ENCODE measurements at regions not wholly inside any gene's neighbourhood (a gene's known extent, or its start where the extent isn't known, plus 50 kb on each side); places are given as distances from the start of the nearest gene placed in this dataset.
"Not testable (repeated sequence)": the region's sequence is repeated elsewhere in the genome, so short reads cannot be mapped to it uniquely, and the experiment has no call there.

DNA sequence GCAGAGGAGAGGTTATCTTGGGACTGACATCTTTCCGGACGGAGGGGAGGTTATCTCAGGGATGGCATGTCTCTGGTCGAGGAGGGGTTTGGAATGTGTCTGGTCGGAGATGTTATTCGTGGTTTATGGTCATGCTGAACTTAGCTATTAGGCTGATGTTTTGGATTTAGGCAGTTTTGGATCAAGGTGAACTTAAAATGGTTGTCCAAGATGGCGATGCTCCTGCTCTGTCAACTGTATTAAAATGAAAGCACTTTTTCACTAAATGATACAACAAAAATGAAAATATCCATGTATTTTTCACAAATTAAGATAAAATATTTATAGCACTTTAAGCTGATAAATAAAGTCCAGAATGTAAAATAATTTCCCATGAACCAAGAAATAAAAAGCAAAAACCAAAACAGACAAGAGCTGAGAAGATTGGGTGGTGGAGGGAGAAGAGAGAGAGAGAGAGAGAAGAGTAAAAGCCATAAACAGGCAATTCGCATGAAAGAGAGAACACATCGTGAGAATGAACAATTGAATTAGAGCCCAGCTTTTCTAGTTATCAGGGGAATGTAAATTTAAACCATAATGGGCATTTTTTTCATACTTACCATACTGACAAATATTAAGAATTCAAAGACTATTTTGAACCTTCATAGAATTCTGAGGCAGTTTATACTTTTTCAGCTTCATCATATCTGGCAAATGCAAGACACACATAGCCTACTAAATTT, 2236.0 kb upstream of the AGA start:
- no peak for DNase-seq
- no peak for TF ChIP-seq EZH2 (IDR thresholded peaks at IDR 0.05; ENCODE audit: borderline replicate concordance, low read depth, low read length, severe bottlenecking)
- TF ChIP-seq, protein P1, sequence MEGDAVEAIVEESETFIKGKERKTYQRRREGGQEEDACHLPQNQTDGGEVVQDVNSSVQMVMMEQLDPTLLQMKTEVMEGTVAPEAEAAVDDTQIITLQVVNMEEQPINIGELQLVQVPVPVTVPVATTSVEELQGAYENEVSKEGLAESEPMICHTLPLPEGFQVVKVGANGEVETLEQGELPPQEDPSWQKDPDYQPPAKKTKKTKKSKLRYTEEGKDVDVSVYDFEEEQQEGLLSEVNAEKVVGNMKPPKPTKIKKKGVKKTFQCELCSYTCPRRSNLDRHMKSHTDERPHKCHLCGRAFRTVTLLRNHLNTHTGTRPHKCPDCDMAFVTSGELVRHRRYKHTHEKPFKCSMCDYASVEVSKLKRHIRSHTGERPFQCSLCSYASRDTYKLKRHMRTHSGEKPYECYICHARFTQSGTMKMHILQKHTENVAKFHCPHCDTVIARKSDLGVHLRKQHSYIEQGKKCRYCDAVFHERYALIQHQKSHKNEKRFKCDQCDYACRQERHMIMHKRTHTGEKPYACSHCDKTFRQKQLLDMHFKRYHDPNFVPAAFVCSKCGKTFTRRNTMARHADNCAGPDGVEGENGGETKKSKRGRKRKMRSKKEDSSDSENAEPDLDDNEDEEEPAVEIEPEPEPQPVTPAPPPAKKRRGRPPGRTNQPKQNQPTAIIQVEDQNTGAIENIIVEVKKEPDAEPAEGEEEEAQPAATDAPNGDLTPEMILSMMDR (IDR thresholded peaks at IDR 0.05; ENCODE audit: borderline replicate concordance, extremely low read depth, low read length, poor library complexity, severe bottlenecking): no peak

DNA sequence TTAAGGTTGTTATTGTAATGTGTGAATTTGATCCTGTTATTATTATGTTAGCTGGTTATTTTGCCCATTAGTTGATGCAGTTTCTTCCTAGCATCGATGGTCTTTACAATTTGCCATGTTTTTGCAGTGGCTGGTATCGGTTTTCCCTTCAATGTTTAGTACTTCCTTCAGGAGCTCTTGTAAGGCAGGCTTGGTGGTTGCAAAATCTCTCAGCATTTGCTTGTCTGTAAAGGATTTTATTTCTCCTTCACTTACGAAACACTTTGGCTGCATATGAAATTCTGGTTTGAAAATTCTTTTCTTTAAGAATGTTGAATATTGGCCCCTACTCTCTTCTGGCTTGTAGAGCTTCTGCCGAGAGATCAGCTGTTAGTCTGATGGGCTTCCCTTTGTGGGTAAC, 2241.4 kb upstream of the AGA start:
- not testable (repeated sequence) for ATAC-seq (ENCODE audit: insufficient read depth, low read depth); H3K9me3 ChIP-seq (ENCODE audit: insufficient read depth, low read length, severe bottlenecking); H2AFZ ChIP-seq (ENCODE audit: low read depth, low read length); H3K4me2 ChIP-seq (ENCODE audit: insufficient read depth, low read length); H3K36me3 ChIP-seq (ENCODE audit: insufficient read depth, low read length); H3K79me2 ChIP-seq (ENCODE audit: insufficient read depth, low read length); H3K27me3 ChIP-seq (ENCODE audit: insufficient read depth, low read length, poor library complexity); H3K27ac ChIP-seq (ENCODE audit: low read length); H3K4me3 ChIP-seq (ENCODE audit: low read depth in 1 of 2, low read length in 2 of 2); DNase-seq; H4K20me1 ChIP-seq (ENCODE audit: insufficient read depth, low read length); H3K9ac ChIP-seq (ENCODE audit: low read depth, low read length); H3K4me1 ChIP-seq (ENCODE audit: insufficient read depth, low read length)

More for the DNA sequence above, 2236.0 kb upstream of the AGA start:
- no peak overlapping the region for H3K4me3 ChIP-seq (ENCODE audit: low read depth in 1 of 2, low read length in 2 of 2)
- H3K27ac ChIP-seq (ENCODE audit: low read length): no peak overlapping the region
- no peak overlapping the region for H3K4me2 ChIP-seq (ENCODE audit: insufficient read depth, low read length)
- H3K79me2 ChIP-seq (ENCODE audit: insufficient read depth, low read length): no peaks in the 10 kb centered on the region
- H3K9me3 ChIP-seq (ENCODE audit: insufficient read depth, low read length, severe bottlenecking): no peaks in the 10 kb centered on the region
- no peaks in the 10 kb centered on the region for H4K20me1 ChIP-seq (ENCODE audit: insufficient read depth, low read length)
- no peaks in the 10 kb centered on the region for H3K36me3 ChIP-seq (ENCODE audit: insufficient read depth, low read length)
- H3K27me3 ChIP-seq (ENCODE audit: insufficient read depth, low read length, poor library complexity): no peaks in the 10 kb centered on the region
- no peak for ATAC-seq (ENCODE audit: insufficient read depth, low read depth)
- H3K4me1 ChIP-seq (ENCODE audit: insufficient read depth, low read length): no peaks in the 10 kb centered on the region
- no peak overlapping the region for H3K9ac ChIP-seq (ENCODE audit: low read depth, low read length)
- H2AFZ ChIP-seq (ENCODE audit: low read depth, low read length): no peak overlapping the region

DNA sequence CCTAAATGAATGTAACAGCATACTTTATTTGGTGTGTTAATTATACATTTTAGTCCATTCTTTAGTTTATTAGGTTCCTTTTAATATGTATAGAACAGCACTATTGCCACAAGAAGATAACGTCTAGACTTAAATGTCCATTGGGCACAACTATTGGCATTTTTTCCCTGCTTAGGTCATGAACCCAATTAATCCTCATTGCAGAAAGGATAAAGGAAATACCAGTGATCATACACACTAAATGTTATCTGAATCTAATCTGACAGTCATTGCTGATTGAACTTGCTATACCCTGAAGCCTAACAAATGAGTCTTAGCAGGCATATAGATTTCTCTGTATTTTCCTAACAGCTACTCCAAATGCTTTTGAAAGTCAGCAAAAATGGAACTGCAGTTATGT, 2250.0 kb upstream of the AGA start:
- H3K4me1 ChIP-seq (ENCODE audit: insufficient read depth, low read length): no peaks in the 10 kb centered on the region
- H3K79me2 ChIP-seq (ENCODE audit: insufficient read depth, low read length): no peaks in the 10 kb centered on the region

DNA sequence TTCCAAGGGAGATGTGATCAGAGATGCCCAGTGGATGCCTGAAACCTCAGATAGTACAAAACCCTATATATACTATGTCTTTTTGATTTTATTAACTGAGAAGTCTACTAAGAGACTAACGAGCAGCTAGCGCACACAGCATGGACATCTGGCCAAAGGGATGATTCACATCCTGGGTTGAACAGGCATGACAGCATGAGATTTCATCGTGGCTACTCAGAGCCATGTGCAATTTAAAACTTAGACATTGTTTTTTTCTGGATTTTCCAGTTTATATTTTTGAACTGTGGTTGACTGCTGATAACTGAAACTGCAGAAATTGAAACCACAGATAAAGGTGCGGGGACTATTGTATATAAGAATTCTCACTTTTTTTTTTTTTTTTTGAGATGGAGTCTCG, 2252.9 kb upstream of the AGA start:
- DNase-seq: no peak
- TF ChIP-seq EZH2 (IDR thresholded peaks at IDR 0.05; ENCODE audit: borderline replicate concordance, low read depth, low read length, severe bottlenecking): no peak
- TF ChIP-seq, protein P1 (IDR thresholded peaks at IDR 0.05; ENCODE audit: borderline replicate concordance, extremely low read depth, low read length, poor library complexity, severe bottlenecking): no peak
- Histone ChIP-seq H3K4me1 (ENCODE audit: insufficient read depth, low read length) (no peaks in the 10 kb centered on the region), H3K4me2 (ENCODE audit: insufficient read depth, low read length) (no peak overlapping the region), H3K9me3 (ENCODE audit: insufficient read depth, low read length, severe bottlenecking) (no peaks in the 10 kb centered on the region), H3K79me2 (ENCODE audit: insufficient read depth, low read length) (no peaks in the 10 kb centered on the region), H3K36me3 (ENCODE audit: insufficient read depth, low read length) (no peaks in the 10 kb centered on the region), H3K4me3 (ENCODE audit: low read depth in 1 of 2, low read length in 2 of 2) (no peak overlapping the region), H3K9ac (ENCODE audit: low read depth, low read length) (no peak overlapping the region), H2AFZ (ENCODE audit: low read depth, low read length) (no peak overlapping the region), H3K27me3 (ENCODE audit: insufficient read depth, low read length, poor library complexity) (no peaks in the 10 kb centered on the region), H4K20me1 (ENCODE audit: insufficient read depth, low read length) (no peaks in the 10 kb centered on the region), H3K27ac (ENCODE audit: low read length) (no peak overlapping the region)
- ATAC-seq (ENCODE audit: insufficient read depth, low read depth): no peak

More for the DNA sequence above, 2250.0 kb upstream of the AGA start:
- H2AFZ ChIP-seq (ENCODE audit: low read depth, low read length): no peak overlapping the region
- no peaks in the 10 kb centered on the region for H4K20me1 ChIP-seq (ENCODE audit: insufficient read depth, low read length)
- no peaks in the 10 kb centered on the region for H3K36me3 ChIP-seq (ENCODE audit: insufficient read depth, low read length)
- no peak overlapping the region for H3K4me3 ChIP-seq (ENCODE audit: low read depth in 1 of 2, low read length in 2 of 2)
- no peaks in the 10 kb centered on the region for H3K9me3 ChIP-seq (ENCODE audit: insufficient read depth, low read length, severe bottlenecking)
- no peak overlapping the region for H3K4me2 ChIP-seq (ENCODE audit: insufficient read depth, low read length)
- DNase-seq (no peak), ATAC-seq (ENCODE audit: insufficient read depth, low read depth) (no peak)
- H3K27me3 ChIP-seq (ENCODE audit: insufficient read depth, low read length, poor library complexity): no peaks in the 10 kb centered on the region
- TF ChIP-seq, protein P1 (IDR thresholded peaks at IDR 0.05; ENCODE audit: borderline replicate concordance, extremely low read depth, low read length, poor library complexity, severe bottlenecking): no peak
- TF ChIP-seq EZH2 (IDR thresholded peaks at IDR 0.05; ENCODE audit: borderline replicate concordance, low read depth, low read length, severe bottlenecking): no peak
- no peak overlapping the region for H3K9ac ChIP-seq (ENCODE audit: low read depth, low read length)
- no peak overlapping the region for H3K27ac ChIP-seq (ENCODE audit: low read length)
